SK-N-SH (cell line): ENCODE measurements at regions not wholly inside any gene's neighbourhood (a gene's known extent, or its start where the extent isn't known, plus 50 kb on each side); places are given as distances from the start of the nearest gene placed in this dataset.

Experiments used
- CTCF ChIA-PET: fragments of 300-600, 350-600 bp; formaldehyde crosslinking; extraction: SDS; loops from one replicate; lab custom pipeline; 2021; lab: Yijun Ruan, JAX
- POLR2A ChIA-PET: fragments of 350-600 bp; sonication (Branson Sonifier 250); formaldehyde crosslinking; extraction: SDS; loops from one replicate; lab custom pipeline; 2020; ENCODE audit warnings: antibody characterized with exemption, inconsistent platforms; lab: Yijun Ruan, JAX
- DNase-seq: peaks from one replicate; pipeline ENCODE4 v3.0.0; 2012
- H2AFZ ChIP-seq: fragments of 200-600 bp; sonication (generic); 2 replicates; pipeline ENCODE4 v1.8.1; 2016; ENCODE audit warnings: antibody characterized with exemption, mild to moderate bottlenecking, low read depth
- H3F3A ChIP-seq: fragments of 200-600 bp; sonication (generic); replicated peaks from 2 replicates; pipeline ENCODE3; 2016; ENCODE audit warnings: antibody characterized with exemption, mild to moderate bottlenecking; ENCODE audit not compliant: insufficient read depth
- H3K27ac ChIP-seq, 2 experiments: fragments of 200-500 bp in 1 of 2; fragments of 200-600 bp in 1 of 2; sonication (Bioruptor generic) in 1 of 2; sonication (generic), shearing (Covaris generic) in 1 of 2; 2 replicates each; pipeline versions ENCODE4 v1.5.1 to v1.6.1; 2014 to 2016; ENCODE audit warnings: low read depth in 2 of 2, inconsistent platforms in 1 of 2, low read length in 1 of 2, mild to moderate bottlenecking in 1 of 2, mixed read lengths in 1 of 2
- H3K27me3 ChIP-seq: fragments of 200-600 bp; sonication (generic), shearing (Covaris generic); 2 replicates; pipeline ENCODE4 v1.6.1; 2016; ENCODE audit warnings: mixed run types; ENCODE audit not compliant: insufficient read depth
- H3K36me3 ChIP-seq, 2 experiments: fragments of 200-500 bp in 1 of 2; fragments of 200-600 bp in 1 of 2; sonication (Bioruptor generic) in 1 of 2; sonication (generic) in 1 of 2; replicated peaks in 1 of 2; 2 replicates each; pipeline versions ENCODE3 to v1.5.1; 2014 to 2016; ENCODE audit warnings: low read length in 1 of 2, mild to moderate bottlenecking in 1 of 2; ENCODE audit not compliant: insufficient read depth in 2 of 2, control insufficient read depth in 1 of 2
- H3K4me1 ChIP-seq, 2 experiments: fragments of 200-500 bp in 1 of 2; fragments of 200-600 bp in 1 of 2; sonication (Bioruptor generic) in 1 of 2; sonication (generic), shearing (Covaris generic) in 1 of 2; 2 replicates each; pipeline versions ENCODE4 v1.5.1 to v1.6.1; 2014 to 2016; ENCODE audit warnings: low read depth in 1 of 2, low read length in 1 of 2, mixed run types in 1 of 2; ENCODE audit not compliant: insufficient read depth in 2 of 2, control insufficient read depth in 1 of 2
- H3K4me2 ChIP-seq: fragments of 200-600 bp; sonication (generic), shearing (Covaris generic); 2 replicates; pipeline ENCODE4 v1.6.1; 2017; ENCODE audit warnings: mixed run types
- H3K4me3 ChIP-seq, 2 experiments: fragments of 200-500 bp in 1 of 2; fragments of 200-600 bp in 1 of 2; sonication (Bioruptor generic) in 1 of 2; sonication (generic), shearing (Covaris generic) in 1 of 2; 2 replicates each; pipeline versions ENCODE4 v1.5.1 to v1.8.1; 2014 to 2016; ENCODE audit warnings: low read depth in 2 of 2, inconsistent platforms in 1 of 2, low read length in 1 of 2, mild to moderate bottlenecking in 1 of 2, mixed read lengths in 1 of 2, moderate library complexity in 1 of 2
- H3K79me2 ChIP-seq: fragments of 200-600 bp; sonication (generic); 2 replicates; pipeline ENCODE4 v1.8.1; 2017; ENCODE audit warnings: mild to moderate bottlenecking; ENCODE audit not compliant: insufficient read depth
- H3K9ac ChIP-seq: fragments of 200-600 bp; sonication (generic); 2 replicates; pipeline ENCODE4 v1.6.1; 2017; ENCODE audit warnings: mixed run types
- H3K9me2 ChIP-seq: fragments of 200-600 bp; sonication (generic); 2 replicates; pipeline ENCODE4 v1.6.1; 2017; ENCODE audit warnings: mixed run types
- H3K9me3 ChIP-seq: fragments of 200-600 bp; sonication (generic); 2 replicates; pipeline ENCODE4 v1.6.1; 2017; ENCODE audit warnings: mixed run types, mild to moderate bottlenecking, moderate library complexity
- H4K20me1 ChIP-seq: fragments of 200-600 bp; sonication (generic); 2 replicates; pipeline ENCODE4 v1.6.1; 2017; ENCODE audit warnings: mild to moderate bottlenecking, mixed run types; ENCODE audit not compliant: insufficient read depth
- CHD2 ChIP-seq: fragments of 150-350 bp; IDR thresholded peaks from 2 replicates; pipeline ENCODE4 v1.6.1; 2018; ENCODE audit warnings: low read length; ENCODE audit not compliant: partially characterized antibody
- CTCF ChIP-seq: fragments of 200-600 bp; sonication (generic); IDR thresholded peaks from 2 replicates; pipeline ENCODE4 v1.6.1; 2017; ENCODE audit warnings: antibody characterized with exemption, mild to moderate bottlenecking, moderate library complexity
- EP300 ChIP-seq, 2 experiments: IDR thresholded peaks; 2 replicates each; pipeline versions ENCODE4 v1.4.0 to v1.6.1; 2012; ENCODE audit warnings: borderline replicate concordance in 1 of 2, low read depth in 1 of 2, low read length in 1 of 2
- GATA2 ChIP-seq: sonication (generic); formaldehyde crosslinking; IDR thresholded peaks from 2 replicates; pipeline ENCODE4 v1.5.0; 2020; ENCODE audit warnings: mild to moderate bottlenecking, missing genetic modification reagents
- IRF3 ChIP-seq: fragments of 150-350 bp; IDR thresholded peaks from 2 replicates; pipeline ENCODE4 v1.6.1; 2016; ENCODE audit warnings: mild to moderate bottlenecking, low read depth, low read length
- JUND ChIP-seq: IDR thresholded peaks from 2 replicates; pipeline ENCODE4 v1.4.0; 2012
- MAX ChIP-seq: IDR thresholded peaks from 2 replicates; pipeline ENCODE4 v1.4.0; 2012; ENCODE audit warnings: low read depth
- NFIC ChIP-seq: IDR thresholded peaks from 2 replicates; pipeline ENCODE4 v1.4.0; 2012; ENCODE audit warnings: borderline replicate concordance
- PBX3 ChIP-seq: IDR thresholded peaks from 2 replicates; pipeline ENCODE4; 2012
- POLR2AphosphoS5 ChIP-seq: IDR thresholded peaks from 2 replicates; pipeline ENCODE4 v1.6.1; 2012; ENCODE audit warnings: low read depth, low read length
- RAD21 ChIP-seq: IDR thresholded peaks from 2 replicates; pipeline ENCODE4 v1.6.1; 2012; ENCODE audit warnings: mild to moderate bottlenecking, low read length
- RCOR1 ChIP-seq: fragments of 150-350 bp; IDR thresholded peaks from 2 replicates; pipeline ENCODE4 v1.6.1; 2017; ENCODE audit warnings: antibody characterized with exemption, low read length
- REST ChIP-seq: IDR thresholded peaks from 2 replicates; pipeline ENCODE4 v1.6.1; 2012; ENCODE audit warnings: mild to moderate bottlenecking, low read depth, low read length, moderate library complexity
- SIN3A ChIP-seq: IDR thresholded peaks from 2 replicates; pipeline ENCODE4 v1.6.1; 2012; ENCODE audit warnings: low read depth, mild to moderate bottlenecking, low read length, moderate library complexity, borderline replicate concordance
- TCF12 ChIP-seq: IDR thresholded peaks from 2 replicates; pipeline ENCODE4 v1.4.0; 2012
- USF2 ChIP-seq: fragments of 150-350 bp; IDR thresholded peaks from 2 replicates; pipeline ENCODE4 v1.6.1; 2017; ENCODE audit warnings: antibody characterized with exemption, low read length, low read depth, borderline replicate concordance
- YY1 ChIP-seq: IDR thresholded peaks from 2 replicates; pipeline ENCODE4 v1.4.0; 2012; ENCODE audit warnings: low read depth, mild to moderate bottlenecking
- WGBS: methylation state at CpG from one replicate; pipeline ENCODE4 v1.1.6; 2017; ENCODE audit warnings: low lambda C conversion rate; 5-methylcytosine and 5-hydroxymethylcytosine counted together

- H4K20me1 ChIP-seq: no peaks in the 10 kb centered on the region
- no peak overlapping the region for H2AFZ ChIP-seq
- TF ChIP-seq PBX3 (no peak), GATA2 (CRISPR knock-in tag) (no peak), RAD21 (no peak), USF2 (no peak), MAX (no peak), JUND (no peak), YY1 (no peak), REST (no peak), SIN3A (no peak), EP300 (IDR thresholded peaks at IDR 0.05; ENCODE audit: borderline replicate concordance in 1 of 2, low read depth in 1 of 2, low read length in 1 of 2) (no peak), POLR2AphosphoS5 (no peak), TCF12 (no peak), NFIC (no peak), CTCF (no peak), IRF3 (no peak), RCOR1 (no peak), CHD2 (no peak)
- H3K9me3 ChIP-seq: 0 out of 2 replicates have a peak, but pooled peaks cover 3% of the 10 kb centered on the region
- WGBS: 29% methylated on average over 2 of the region's 2 CpGs
- no peak overlapping the region for H3K4me3 ChIP-seq
- POLR2A ChIA-PET: no interaction called here
- H3K4me2 ChIP-seq: no peak overlapping the region
- CTCF ChIA-PET: interaction anchor here (1.0 to 1.1 kb wide), 2 partner anchors 29 to 291 kb away, joined by 3 read pairs; no protein-coding TSS in a partner anchor
- H3K79me2 ChIP-seq: no peaks in the 10 kb centered on the region
- DNase-seq: no peak
- no peaks in the 10 kb centered on the region for H3K4me1 ChIP-seq
- no peaks in the 10 kb centered on the region for H3K9me2 ChIP-seq
- no peaks in the 10 kb centered on the region for H3F3A ChIP-seq
- no peaks in the 10 kb centered on the region for H3K27me3 ChIP-seq
- no peaks in the 10 kb centered on the region for H3K36me3 ChIP-seq
- H3K9ac ChIP-seq: no peak overlapping the region
- H3K27ac ChIP-seq: no peak overlapping the region
Measured at GRCh38 chr7:109178342-109178741, 608.7 kb downstream of the DNAJB9 start.
